ENCODE measurements at regions not wholly inside any gene's neighbourhood (a gene's known extent, or its start where the extent isn't known, plus 50 kb on each side); places are given as distances from the start of the nearest gene placed in this dataset.

DNA sequence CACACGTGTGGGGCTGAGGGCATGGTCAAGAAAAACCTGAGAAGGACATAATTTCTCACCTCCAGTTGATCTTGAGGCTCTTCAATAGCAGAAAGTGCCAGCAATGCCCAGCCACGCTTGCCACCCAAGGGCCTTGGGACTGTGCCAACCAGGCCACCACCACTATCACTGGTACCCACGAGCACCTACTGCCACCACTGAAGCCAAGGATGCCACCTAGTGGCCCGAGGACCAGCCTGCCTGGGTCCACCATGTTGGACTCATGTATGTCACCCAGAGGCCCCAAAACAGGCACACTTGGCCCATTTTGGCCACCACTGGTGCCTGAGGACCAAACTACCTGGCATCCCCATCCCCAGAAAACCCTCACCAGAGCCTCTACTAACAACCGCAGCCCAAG is 191.8 kb downstream of the ADAM29 start:
- TF ChIP-seq NFRKB (IDR thresholded peaks at IDR 0.05) = no peak
- TF ChIP-seq LEF1 (IDR thresholded peaks at IDR 0.05; ENCODE audit: borderline replicate concordance) = no peak
- TF ChIP-seq FOXA1 (IDR thresholded peaks at IDR 0.05) = no peak
- no peak for TF ChIP-seq HDGF (IDR thresholded peaks at IDR 0.05; ENCODE audit: borderline replicate concordance)
- no peak for TF ChIP-seq FOXK2 (IDR thresholded peaks at IDR 0.05)
- no peak for TF ChIP-seq SP1 (IDR thresholded peaks at IDR 0.05)
- no peak for TF ChIP-seq ARNT (IDR thresholded peaks at IDR 0.05)
